Superior temporal gyrus (tissue), 1 donor: ENCODE measurements at regions not wholly inside any gene's neighbourhood (a gene's known extent, or its start where the extent isn't known, plus 50 kb on each side); places are given as distances from the start of the nearest gene placed in this dataset.

Experiments used
- DNase-seq: peaks from one replicate; pipeline ENCODE4 v3.0.0-alpha.2; 2016; ENCODE audit errors: extremely low spot score

- no peak for DNase-seq
These were observed 382.7 kb downstream of the SFMBT2 start for GRCh38 chr10:7027913-7028808.

- no peak for DNase-seq
These were observed 383.5 kb downstream of the SFMBT2 start for GRCh38 chr10:7027237-7027912.

- DNase-seq, result no peak
These were observed 384.0 kb downstream of the SFMBT2 start for GRCh38 chr10:7026818-7027217.

DNA sequence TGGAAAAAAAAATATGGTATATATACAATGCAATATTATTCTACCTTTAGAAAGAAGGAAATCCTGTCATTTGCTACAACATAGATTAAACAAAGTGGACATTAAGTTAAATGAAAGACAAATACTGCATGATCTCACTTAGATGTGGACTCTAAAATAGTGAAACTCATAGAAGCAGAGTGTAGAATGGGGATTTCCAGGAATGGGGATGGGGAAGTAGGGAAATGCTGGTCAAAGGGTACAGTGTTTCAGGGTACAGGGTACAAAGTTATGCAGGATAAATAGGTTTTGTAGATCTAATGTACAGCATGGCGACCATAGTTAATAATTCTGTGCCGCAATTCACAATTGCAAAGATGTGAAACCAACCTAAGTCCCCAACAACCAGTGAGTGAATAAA lies 385.5 kb downstream of the SFMBT2 start:
- no peak for DNase-seq

GRCh38 chr10:7015457-7015856 lies 395.4 kb downstream of the SFMBT2 start:
- no peak for DNase-seq

- DNase-seq, result no peak
These were observed 396.1 kb downstream of the SFMBT2 start for GRCh38 chr10:7014721-7015120.

DNA sequence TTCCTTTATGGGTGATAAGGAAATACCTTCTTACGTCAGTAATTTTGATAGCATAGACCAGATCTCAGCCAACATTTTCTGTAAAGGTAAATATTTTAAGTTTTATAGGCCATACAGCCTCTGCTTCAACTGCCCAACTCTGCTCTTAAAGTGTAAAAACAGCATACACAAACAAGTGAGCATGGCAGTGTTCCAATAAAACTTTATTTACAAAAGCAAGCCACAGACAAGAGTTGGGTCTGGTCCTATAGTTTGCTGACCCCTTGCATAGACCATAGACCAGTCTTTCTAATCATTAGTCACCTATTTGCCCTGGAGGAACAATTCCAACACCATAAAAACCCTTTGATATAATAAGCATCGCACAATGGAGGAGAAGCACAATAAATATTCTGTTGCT lies 398.8 kb downstream of the SFMBT2 start:
- no peak for DNase-seq

DNA sequence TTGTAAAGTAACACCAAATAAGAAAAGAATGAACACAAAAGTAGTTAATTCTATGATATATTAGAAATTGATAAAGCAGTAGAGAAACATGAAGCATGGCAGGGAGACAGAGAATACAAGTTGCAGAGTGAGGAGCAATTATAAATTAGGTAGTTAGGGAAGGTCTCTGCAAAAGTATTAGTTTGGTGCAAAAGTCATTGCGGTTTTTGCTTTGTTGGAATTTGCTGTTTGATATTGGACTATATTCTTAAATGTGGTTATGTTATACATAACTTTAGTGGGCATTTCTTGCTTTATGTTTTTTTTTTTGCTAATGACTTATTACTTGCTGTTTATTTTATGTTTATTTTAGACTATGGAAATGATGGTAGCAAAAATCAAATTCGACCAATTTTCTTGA lies 402.2 kb downstream of the SFMBT2 start:
- no peak for DNase-seq

DNA sequence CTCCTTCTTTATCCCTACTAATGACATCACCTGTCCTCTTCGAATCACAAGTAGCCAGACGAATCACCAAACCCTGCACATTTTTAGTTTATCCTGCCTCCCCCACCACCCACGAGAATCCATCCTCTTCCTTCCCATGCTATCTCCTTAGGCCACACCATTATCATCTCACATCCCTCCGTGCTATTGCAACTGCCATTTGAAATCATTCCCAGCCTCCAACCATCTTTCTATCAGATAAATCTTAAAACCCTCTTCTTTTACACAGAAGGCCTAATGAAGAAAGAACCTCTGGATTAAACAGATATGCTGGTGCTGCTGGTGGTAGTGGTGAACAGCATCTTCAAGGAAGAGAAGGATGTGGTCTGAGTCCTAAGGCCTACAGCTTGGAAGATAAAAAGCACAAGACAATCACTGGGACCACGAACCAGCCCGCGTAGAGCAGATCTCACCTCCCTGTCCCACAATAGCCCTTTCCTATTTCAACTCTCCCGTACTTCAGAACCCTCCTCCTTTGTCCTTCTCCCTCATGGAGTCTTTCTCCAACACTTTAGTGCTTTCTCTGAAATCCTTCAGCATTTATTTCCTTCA lies 403.1 kb downstream of the SFMBT2 start:
- DNase-seq, result no peak

- no peak for DNase-seq
These were observed 404.3 kb downstream of the SFMBT2 start for GRCh38 chr10:7006566-7006965.

- no peak for DNase-seq
These were observed 406.9 kb downstream of the SFMBT2 start for GRCh38 chr10:7003831-7004395.

- DNase-seq, result no peak
These were observed 410.8 kb downstream of the SFMBT2 start for GRCh38 chr10:7000061-7000460.

GRCh38 chr10:6999232-6999925 lies 411.5 kb downstream of the SFMBT2 start:
- DNase-seq, result peak; percentile 89

DNA sequence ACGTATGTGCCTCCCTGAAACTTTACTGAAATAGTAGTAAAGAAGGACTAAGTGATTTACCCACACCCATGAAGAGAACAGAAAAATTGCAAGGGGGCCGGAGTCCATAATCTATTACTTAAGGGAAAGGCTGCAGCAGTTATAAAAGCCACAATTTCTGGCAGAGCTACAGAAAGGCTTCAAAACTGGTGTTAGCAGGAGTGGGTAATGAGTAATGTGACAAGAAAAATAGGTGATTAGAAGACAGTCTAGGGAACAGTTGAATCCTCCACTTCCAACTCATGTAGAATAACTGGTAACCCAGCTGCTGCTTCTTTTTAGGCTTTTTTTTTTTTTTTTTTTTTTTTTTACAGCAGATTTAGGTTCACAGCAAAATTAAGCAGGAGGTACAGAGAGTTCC lies 413.3 kb downstream of the SFMBT2 start:
- no peak for DNase-seq

DNA sequence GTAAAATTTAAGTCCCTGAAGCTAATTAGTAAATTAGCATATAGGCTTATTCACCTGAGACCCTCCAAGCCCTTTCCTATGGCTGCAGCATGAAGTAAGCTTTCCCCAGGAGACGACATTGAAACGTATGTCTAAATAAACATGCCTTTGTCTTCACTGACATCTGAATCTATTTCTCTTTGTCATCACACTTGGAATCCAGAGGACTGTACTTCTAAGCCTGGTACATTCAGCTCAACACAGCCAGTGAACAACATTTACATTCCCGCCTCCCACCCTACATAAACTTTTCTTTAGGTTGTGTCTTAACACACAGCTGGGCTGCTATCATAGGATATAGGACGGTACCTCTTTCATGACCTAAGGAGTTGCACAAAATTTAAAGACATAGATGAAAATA lies 414.4 kb downstream of the SFMBT2 start:
- DNase-seq, result peak; percentile 63

- DNase-seq, result peak; percentile 55
These were observed 415.0 kb downstream of the SFMBT2 start for GRCh38 chr10:6995831-6996230.

GRCh38 chr10:6995341-6995740 lies 415.3 kb upstream of the PRKCQ start:
- DNase-seq, result no peak

- no peak for DNase-seq
These were observed 410.8 kb upstream of the PRKCQ start for GRCh38 chr10:6990891-6991290.

DNA sequence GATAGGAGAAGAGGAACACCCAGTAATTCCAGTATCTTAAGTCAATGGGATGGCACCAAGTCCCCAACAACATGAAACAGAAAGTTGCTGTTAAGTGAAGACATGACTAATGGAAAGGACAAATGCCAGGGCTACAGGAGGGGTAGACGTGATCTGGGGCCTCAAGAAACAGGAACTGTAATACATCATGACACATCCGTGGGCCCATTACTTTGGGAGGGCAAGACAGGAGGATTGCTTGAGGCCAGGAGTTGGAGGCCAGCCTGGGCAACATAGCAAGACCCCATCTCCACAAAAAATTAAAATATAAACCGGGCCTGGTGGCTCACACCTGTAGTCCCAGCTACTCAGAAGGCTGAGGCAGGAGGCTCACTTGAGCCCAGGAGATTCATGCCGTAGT lies 408.6 kb upstream of the PRKCQ start:
- no peak for DNase-seq

DNA sequence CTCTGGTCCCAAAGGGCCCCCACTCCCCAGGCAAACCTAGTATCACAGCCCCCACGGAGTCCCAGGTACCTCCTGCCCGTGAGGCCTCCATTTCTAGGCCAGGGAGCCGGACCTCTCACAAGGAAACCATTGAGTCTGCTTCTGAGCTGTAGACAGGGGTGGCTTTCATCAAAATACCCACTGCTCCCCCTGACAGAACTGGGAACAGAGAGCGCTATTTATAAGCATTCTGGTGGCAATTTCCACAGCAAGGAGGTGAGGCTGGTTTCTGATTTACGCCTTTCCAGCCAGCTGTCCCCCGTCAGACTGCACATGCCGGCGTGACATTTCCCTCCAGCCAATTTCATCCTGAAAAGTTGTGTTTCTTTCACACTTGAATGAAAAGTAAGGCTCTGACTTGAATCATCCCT lies 407.5 kb upstream of the PRKCQ start:
- peak; percentile 96 for DNase-seq

DNA sequence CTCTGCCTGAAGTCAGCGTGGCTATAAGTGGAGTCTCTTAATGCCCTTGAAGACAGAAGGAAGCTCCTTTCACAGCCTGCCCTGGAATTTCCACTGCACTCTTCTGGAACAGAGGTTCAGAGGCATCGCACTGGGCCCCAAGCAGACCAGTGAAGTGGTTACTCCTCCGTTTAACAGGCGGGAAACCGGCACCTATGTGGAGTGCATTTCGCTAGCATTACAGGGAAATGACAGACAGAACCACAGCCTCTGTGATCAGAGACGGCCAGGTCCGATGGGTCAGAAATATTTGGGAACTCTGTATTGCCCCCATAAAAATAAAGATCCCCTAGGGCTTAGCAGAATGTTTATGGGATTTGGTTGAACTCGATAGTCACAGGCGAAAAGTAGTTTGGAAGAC lies 406.9 kb upstream of the PRKCQ start:
- peak; percentile 60 for DNase-seq

DNA sequence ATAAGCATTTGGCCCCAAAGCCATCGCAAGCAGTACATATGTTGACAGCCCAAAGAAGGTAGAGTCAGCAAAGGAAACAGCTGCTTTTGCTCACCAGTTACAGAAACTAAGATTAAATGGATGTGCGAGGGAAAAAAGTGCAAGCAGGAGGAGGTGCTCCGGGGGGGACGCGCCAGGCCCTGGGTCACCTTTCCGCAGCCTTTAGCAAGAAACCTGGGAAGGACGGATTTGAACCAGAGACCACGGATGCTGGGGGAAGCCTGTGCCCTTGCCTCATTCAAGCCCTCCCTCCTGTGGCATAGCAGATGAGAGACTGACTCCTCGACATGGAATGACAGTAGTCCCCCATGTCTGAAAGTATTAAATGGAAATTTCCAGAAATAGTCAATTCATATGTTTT lies 405.6 kb upstream of the PRKCQ start:
- DNase-seq, result no peak
